GM18507 (cell line): ENCODE measurements at regions not wholly inside any gene's neighbourhood (a gene's known extent, or its start where the extent isn't known, plus 50 kb on each side); places are given as distances from the start of the nearest gene placed in this dataset.
"Not testable (repeated sequence)": the region's sequence is repeated elsewhere in the genome, so short reads cannot be mapped to it uniquely, and the experiment has no call there.

Experiments
- DNase-seq: peaks from one replicate; pipeline ENCODE4 v3.0.0; 2011; ENCODE audit warnings: low read depth; ENCODE audit not compliant: insufficient read length; ENCODE audit errors: extremely low spot score
- FAIRE-seq: peaks from 2 replicates; lab custom pipeline; 2011; peaks lifted over from hg19 to GRCh38; lab: Jason Lieb, UNC

DNA sequence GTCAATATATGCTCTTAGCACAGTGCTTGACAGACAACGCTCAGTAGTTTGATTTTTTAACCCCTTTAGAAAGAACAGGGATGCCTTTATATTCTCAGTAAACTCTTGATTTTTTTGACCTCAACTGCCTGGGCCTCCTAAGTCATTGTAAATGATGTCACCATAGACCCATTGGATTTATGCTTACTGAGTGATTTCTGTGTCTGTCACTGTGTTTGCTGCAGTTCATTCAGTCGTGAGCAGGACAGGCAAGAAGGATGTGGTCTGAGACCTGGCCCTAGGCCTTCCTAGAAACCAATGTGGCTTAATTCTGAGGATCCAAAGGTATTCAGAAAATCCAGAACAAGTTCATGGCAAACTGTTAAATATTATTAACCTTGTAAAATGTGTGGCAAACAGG, 868.1 kb downstream of the XPNPEP1 start:
- DNase-seq (no peak), FAIRE-seq (no peak)

DNA sequence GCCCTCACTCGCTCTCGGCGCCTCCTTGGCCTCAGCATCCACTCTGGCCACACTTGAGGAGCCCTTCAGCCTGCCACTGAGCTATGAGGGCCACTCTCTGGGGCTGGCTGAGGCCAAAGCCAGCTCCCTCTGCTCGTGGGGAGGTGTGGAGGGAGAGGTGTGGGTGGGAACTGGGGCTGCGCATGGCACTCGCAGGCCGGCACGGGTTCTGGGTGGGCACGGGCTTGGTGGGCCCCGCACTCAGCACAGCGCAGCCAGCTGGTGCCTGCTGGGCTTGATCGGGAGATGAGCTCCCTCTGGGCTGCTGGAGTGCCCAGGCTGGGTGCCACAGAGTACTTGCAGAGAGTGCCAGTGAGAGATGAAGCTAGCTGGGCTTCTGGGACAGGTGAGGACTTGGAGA, 875.5 kb downstream of the XPNPEP1 start:
- FAIRE-seq, result no peak
- DNase-seq, result no peak

DNA sequence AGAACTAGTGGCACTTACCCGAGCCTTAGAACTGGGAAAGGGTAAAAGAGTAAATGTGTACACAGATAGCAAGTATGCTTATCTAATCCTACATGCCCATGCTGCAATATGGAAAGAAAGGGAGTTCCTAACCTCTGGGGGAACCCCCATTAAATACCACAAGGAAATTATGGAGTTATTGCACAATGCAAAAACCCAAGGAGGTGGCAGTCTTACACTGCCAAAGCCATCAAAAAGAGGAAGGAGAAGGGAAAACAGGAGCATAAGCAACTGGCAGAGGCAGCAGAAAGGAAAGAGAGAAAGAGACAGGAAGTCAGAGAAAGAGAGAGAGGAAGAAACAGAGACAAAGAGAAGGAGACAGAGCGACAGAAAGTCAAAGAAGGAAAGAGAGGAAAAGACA, 876.9 kb downstream of the XPNPEP1 start:
- not testable (repeated sequence) for DNase-seq, FAIRE-seq

DNA sequence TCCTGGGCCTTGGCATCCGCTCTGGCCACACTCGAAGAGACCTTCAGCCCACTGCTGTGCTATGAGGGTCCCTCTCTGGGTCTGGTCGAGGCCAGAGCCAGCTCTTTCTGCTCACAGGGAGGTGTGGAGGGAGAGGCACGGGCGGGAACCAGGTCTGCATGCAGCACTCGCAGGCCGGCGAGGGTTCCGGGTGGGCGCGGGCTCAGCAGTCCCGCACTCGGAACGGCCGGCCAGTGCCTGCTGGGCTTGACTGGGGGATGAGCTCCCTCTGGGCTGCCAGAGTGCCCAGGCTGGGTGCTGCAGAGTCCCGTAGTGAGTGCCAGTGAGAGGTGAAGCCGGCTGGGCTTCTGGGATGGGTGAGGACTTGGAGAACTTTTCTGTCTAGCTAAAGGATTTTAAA, 882.7 kb downstream of the XPNPEP1 start:
- FAIRE-seq (no peak), DNase-seq (no peak)

DNA sequence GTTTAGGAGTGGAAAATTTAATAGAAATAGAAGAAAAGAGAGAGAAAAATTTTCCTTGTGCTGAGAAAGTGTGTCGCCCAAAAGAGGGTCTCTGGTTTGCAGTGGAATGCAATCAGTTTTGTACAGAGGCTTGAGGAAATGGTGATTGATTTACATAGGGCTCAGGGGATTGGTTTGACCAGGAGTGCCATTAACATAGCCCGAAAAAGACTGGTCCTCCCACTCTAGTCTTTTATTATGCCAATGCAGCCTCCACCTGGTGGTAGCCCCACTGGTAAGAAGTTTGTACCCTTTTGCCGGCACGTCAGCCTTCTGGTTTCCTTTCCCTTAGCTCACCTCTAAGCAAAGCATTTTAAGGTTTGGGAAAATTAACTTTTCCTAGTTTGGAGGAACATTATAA, 885.3 kb downstream of the XPNPEP1 start:
- no peak for DNase-seq
- FAIRE-seq, result no peak

DNA sequence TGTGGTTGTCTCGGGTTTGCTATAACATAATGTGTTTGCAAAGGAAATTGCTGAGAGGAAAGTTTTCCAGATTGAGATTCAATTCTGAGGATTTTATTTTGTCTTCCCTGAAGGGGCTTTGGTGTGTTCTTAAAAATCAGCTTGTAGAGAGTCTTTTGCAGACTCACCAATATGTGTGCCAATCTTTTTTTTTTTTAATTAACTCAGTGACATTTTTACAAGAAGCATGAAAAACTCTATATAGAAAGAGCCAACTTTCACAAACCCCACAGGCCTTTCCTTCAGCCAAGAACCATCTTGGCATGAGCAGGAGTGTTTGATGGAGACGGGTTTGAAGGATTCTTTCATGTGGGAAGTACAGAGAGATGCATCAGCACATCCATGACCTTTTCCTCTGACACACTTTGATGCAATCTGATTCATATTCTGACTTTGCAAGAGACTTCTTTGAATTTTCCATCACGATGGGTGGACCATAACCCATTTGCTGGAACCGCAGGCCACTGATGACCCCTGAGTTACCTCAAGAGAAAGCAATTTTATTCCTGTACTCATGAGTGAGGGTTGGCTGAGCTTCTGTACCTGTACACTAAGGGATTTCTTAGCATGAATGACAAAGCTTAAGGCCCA, 892.6 kb downstream of the XPNPEP1 start:
- no peak for FAIRE-seq
- no peak for DNase-seq

DNA sequence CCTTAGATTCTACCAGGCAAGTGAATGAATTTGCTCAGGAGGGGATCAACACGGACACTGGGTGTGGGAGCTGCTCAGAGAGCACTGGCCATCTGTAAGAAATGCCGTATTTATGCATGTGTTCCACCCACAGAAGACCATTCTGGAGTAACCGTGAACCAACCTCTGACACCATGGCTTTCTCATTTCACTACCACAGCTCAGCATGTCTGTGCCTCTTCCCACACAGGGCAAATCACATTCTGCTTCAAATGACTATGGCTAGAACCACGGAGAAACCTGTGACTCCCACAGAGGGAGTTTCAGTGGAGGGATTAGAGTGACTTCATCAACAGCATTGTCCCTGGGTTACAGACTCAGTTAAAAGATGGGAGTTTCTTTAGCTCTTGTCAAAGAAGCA, 893.4 kb downstream of the XPNPEP1 start:
- FAIRE-seq, result no peak
- no peak for DNase-seq

DNA sequence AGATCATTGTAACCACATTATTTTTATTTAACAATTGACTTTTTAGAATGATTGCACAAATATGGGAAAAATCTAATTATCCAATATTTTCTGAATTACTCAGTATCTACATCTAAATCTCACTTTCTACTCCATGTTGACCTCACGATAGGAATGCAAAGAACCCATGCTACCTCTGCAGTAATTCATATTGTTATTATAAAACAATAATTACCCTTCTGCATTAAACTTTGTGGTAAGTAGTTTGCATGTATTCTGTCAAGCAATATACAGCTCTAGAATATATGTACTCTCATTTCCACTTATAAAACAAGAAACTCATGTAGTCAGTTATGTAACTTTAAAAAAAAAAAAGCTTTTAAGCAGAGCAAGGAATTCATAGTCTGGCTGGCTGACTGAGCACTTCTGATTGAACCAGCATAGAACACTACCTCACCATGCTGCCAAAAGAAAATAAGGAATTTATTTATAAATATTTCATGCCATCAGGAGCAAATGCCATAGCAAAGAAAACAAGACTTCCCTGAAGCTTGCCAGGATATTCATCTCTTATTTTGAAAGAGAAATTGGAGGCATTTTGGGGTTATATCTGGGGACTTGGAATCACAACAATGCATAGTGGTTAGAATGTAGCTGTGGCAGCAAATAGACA, 895.7 kb downstream of the XPNPEP1 start:
- no peak for DNase-seq
- FAIRE-seq, result no peak

DNA sequence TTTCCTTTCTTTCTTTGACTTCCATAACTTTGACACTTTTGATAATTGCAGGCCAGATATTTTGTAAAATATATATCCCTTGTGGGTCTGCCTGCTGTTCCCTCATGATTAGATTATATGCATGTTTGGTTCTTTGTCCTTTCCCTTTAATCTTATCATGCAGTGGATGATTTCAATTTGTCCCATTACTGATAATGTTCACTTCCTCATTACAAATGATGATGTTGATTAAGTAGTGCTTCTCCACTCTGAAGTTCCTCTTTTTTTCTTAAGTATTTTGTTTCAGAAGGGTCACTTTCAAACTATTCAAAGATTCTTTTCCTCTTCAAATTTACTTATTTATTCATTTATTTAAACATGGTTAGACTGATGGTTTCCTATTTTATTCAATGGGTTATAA, 898.1 kb downstream of the XPNPEP1 start:
- DNase-seq, result no peak
- no peak for FAIRE-seq

DNA sequence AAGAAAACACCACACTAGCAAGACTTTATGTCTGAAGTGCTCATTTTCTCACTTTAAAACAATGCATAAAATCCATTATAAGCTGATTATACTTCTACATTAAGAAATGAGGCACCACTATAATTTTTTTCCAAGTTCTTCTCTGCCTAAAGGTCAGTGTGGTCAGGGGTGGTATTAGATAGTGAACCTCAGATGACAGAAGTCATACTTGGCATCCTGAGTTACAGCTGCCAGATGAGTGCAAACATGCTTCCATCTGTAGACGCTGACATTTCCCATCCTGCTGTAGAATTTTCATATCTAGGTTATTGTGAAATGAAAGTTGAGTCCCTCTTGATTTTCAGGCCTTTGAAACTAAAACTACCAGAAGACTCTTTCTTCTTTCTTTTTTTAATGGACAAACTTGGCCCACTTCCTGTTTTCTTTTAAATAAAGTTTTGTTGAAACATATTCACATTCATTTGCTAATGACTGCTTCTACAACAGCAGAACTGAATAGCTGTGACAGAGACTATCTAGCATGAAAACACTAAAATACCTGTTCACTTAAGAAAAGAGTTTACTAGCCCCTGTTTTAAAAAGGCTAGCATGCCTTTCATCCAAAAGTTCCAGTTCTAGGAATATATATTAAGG, 900.8 kb downstream of the XPNPEP1 start:
- no peak for FAIRE-seq
- no peak for DNase-seq

DNA sequence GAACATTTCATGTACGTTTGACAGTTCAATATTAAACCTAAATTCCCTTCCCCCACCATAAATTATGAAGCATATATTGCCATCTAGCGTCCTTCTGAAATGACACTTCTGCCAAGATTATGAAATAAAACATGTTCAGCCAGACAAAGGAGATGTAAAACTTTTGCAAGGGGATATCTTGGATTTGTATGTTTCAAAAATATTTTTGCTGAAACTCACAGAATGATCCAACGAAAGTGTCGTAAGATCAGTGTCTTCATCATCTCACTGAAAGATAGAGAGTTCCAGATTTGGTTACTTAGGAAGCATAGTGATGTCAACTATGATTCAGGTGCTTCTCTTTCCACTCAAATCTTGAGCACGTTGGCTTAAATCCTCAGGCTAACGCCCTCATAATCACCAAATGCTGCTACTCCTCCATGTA, 904.3 kb downstream of the XPNPEP1 start:
- no peak for DNase-seq
- no peak for FAIRE-seq

DNA sequence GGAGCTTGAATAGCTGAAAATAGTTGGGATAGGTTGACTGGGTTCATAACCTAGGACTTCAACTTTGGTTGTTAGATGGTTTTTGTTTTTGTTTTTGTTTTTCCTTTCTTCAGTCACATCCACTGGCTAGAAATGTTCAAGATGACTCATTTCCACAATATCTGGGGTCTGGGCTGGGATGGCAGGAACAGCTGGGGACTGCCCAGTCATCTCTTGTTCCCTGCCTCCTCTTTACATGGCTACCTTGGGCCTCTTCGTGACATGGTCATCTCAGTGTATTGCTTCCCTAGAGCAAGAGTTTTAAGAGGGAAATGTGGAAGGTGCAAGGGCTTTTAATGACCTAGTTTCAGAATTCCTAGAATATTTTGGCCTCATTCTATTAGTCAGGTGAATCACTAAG, 915.8 kb downstream of the XPNPEP1 start:
- FAIRE-seq (no peak), DNase-seq (no peak)

DNA sequence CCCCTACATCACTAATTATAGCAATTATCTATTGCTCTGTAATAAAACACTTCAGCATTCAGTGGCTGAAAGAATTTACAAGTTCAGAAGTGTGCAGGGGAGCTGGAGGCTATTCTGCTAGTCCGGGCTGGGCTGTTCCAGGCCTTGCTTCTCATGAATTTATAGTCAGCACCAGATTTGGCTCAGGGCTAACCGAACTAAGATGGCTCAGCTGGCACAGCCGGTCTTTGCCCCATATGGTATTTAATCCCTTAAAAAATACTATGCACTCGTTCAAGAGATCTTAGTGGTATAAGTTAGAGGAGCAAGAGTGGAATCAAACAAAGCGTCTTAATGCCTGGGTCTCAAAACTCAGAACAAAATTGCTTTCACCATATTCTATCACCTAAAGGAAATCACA, 932.9 kb downstream of the XPNPEP1 start:
- no peak for FAIRE-seq
- DNase-seq, result no peak

DNA sequence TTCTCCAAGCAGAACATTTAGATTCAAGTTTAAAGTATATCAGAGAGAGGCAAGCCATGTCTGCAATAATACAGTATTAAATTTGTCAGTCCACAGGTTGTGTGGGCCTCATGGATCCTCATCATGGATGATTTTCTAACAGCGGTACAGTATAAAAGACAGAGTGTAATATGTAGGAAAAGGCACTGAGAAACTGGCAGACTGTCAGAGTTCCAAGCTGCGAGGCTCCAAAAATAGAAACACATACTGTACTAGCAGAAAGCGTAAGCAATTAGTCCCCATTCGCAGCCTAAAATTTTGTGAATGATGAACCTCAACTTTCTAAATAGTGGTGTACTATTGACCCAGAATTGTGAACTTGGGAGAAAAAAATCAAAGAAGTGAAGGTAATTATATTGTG, 933.3 kb downstream of the XPNPEP1 start:
- DNase-seq, result no peak

DNA sequence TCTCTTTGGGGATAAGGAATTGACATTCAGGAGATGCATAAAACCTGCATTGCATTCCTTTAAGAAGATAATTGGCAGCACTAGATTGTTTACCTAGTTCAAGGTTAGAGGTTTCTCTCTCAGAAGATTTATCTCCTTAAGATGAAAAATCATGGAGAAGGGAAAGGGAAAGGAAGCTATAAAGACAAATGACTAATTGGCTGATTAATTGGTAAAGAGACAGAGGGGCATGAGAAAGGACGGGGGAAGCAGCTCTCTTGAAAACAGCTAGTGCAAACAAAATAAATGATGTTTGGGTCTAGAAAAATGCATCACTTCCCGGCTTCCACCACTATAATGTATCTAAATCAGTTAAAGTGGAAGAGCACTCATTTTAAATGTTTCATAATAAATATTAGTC, 941.2 kb downstream of the XPNPEP1 start:
- DNase-seq, result no peak
- no peak for FAIRE-seq

More for the DNA sequence above, 933.3 kb downstream of the XPNPEP1 start:
- FAIRE-seq, result no peak

DNA sequence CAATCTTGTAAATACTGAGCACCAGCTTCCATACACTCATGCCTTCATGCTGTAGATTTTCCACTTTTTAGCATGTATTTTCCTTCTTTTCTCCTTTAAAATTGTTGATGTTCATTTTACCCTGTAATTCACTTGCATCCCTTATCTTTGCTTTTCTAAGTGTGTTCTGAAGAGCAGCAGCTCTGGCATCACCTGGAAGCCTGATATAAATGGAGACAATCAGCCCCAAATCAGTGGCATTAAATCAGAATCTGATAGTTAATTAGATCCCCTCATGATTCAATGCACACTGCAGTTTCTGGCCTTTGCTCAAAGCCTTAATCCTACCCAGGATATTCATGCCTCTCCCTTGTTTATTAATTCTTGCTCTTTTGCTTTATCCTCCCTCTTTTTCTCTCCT, 942.4 kb downstream of the XPNPEP1 start:
- no peak for FAIRE-seq

DNA sequence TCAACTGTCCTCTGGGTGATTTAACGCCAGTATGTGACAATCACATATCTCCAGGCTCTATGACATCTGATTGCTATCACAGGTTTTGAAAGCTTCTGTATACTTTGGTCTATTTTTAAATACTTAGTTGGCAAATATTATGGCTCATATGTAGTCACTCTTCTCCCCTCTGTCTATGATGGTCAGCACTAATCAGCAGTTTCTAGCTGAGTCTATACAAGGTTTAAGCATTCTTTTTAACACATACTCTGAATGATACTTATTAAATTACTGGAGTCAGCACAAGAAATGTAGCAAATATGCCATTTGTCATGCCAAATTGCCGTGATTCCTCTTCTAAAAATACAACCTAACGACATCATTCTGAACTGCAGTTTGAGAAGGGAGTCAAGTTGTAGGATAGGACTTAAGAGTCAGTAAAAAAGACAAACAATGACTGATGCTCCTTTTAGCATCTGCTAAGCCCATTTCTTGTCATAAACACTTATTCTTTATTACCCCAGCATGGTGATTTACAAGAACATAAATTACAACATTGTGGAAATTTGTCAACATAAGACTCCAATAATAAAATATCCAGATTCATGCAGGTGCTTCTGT, 947.8 kb downstream of the XPNPEP1 start:
- no peak for FAIRE-seq
- DNase-seq, result no peak

More for the DNA sequence above, 942.4 kb downstream of the XPNPEP1 start:
- no peak for DNase-seq

DNA sequence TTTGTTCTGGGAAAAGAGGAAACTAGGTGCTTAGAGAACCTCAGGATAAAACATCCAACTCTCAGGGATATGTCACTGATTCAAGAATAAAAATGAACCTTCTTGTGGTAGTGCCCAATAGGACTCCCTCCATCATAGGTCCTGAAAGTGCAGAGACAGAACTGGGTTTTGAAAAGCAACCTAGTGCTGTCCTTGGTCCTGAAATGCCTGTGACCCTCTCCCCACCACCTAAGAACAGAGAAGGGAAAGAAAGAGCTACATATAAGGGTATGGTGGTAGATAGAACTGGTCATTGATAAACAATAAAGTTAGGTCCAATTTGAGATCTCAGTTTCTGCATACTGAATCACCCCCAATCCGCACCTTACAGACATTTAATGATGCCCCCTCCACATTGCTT, 953.3 kb downstream of the XPNPEP1 start:
- no peak for DNase-seq
- FAIRE-seq, result no peak

DNA sequence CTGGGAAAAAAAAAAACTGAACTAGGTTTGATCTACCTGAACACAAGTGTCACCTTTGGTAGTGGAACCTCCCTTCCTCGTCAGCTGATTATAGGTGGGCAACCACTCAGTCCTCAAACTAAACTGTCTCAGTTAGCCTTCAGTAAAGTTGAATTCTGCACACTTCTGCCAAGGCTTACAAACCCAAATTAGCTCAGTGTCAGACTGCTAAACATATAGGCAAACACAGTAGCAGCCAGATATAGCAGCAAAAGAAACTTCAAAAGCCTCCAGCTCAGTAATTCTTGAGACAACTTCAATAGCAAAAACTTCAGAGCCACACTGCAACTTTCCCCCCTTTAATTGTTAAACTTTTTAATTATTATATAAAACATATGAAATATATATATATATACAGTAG, 956.9 kb downstream of the XPNPEP1 start:
- FAIRE-seq, result no peak
- DNase-seq, result no peak

DNA sequence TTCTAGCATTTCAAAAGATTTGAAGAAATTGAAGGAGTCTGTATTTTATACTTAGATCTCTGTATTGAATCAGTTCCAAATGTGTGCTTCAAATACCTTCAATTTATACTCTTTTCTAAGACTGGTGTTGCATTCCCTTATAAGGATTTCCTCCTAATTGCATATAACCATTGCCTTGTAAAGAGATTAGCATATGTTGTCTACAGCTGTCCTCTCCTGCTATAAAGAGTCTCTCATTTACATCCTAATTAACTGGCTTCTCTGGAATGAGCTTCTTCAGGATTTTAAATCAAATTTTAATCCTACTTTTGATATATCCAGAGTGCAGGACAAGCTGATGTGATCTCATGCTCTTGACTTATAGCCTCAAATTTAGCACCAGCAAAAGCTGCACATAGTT, 957.3 kb downstream of the XPNPEP1 start:
- FAIRE-seq, result no peak
- DNase-seq, result no peak

DNA sequence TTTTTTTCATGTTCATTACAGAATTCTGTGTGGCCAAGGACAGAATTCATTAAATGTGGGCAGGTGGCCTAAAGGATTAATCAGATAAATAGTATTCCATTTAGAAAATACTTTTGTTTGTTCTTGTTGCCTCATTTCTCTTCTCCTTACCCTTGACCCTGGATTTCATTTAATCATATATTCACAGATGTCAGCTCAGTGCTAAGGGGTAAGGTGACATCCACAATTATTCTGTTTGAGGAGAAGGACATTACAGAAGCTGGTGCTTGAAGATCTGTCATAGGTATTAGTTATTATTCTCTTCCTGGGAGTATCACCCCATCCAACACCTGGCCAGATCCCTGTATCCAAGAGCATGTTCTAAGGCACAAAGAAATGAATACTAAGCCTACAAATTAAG, 961.1 kb downstream of the XPNPEP1 start:
- no peak for DNase-seq
- FAIRE-seq, result no peak
